HEK293 (cell line): ENCODE measurements at regions not wholly inside any gene's neighbourhood (a gene's known extent, or its start where the extent isn't known, plus 50 kb on each side); places are given as distances from the start of the nearest gene placed in this dataset.

ENCODE experiments used
- MZF1 ChIP-seq: fragments of 450-650 bp; formaldehyde crosslinking; IDR thresholded peaks from 2 replicates; pipeline ENCODE4 v1.5.1; 2017; ENCODE audit warnings: missing biosample characterization, missing genetic modification characterization, borderline replicate concordance
- SCRT2 ChIP-seq: fragments of 450-650 bp; formaldehyde crosslinking; IDR thresholded peaks from 2 replicates; pipeline ENCODE4 v1.5.1; 2016; ENCODE audit warnings: missing biosample characterization, missing genetic modification characterization
- TCF7L2 ChIP-seq: IDR thresholded peaks from 2 replicates; pipeline ENCODE4 v1.6.1; 2011; ENCODE audit warnings: low read depth, mild to moderate bottlenecking, inconsistent platforms, low read length, moderate library complexity, borderline replicate concordance
- ZNF274 ChIP-seq, 2 experiments: fragments of 200-500 bp in 1 of 2; fragments of 450-650 bp in 1 of 2; sonication (Bioruptor generic) in 1 of 2; formaldehyde crosslinking in 1 of 2; IDR thresholded peaks; 2 replicates each; pipeline versions ENCODE4 v1.5.1 to v1.6.1; 2014 to 2016; ENCODE audit warnings: borderline replicate concordance in 1 of 2, inconsistent platforms in 1 of 2, low read length in 1 of 2, missing biosample characterization in 1 of 2, missing genetic modification characterization in 1 of 2
- ZNF302 ChIP-seq: fragments of 450-650 bp; formaldehyde crosslinking; IDR thresholded peaks from 2 replicates; pipeline ENCODE4 v1.5.1; 2016; ENCODE audit warnings: missing biosample characterization, missing genetic modification characterization, low read depth
- ZNF335 ChIP-seq: fragments of 450-650 bp; formaldehyde crosslinking; conservative IDR thresholded peaks from 2 replicates; pipeline ENCODE4 v1.5.1; 2016; ENCODE audit warnings: missing biosample characterization, missing genetic modification characterization
- ZNF530 ChIP-seq: fragments of 450-650 bp; formaldehyde crosslinking; IDR thresholded peaks from 2 replicates; pipeline ENCODE4 v1.5.1; 2016; ENCODE audit warnings: low read depth, missing biosample characterization, missing genetic modification characterization
- ZNF544 ChIP-seq: fragments of 450-650 bp; formaldehyde crosslinking; IDR thresholded peaks from 2 replicates; pipeline ENCODE4 v1.5.0; 2017; ENCODE audit warnings: missing biosample characterization, missing genetic modification characterization
- ZNF561 ChIP-seq: fragments of 450-650 bp; IDR thresholded peaks from 2 replicates; pipeline ENCODE4 v1.5.1; 2018; ENCODE audit warnings: missing biosample characterization, missing genetic modification characterization, borderline replicate concordance
- TF ChIP-seq, protein P1 (sequence below): fragments of 450-650 bp; formaldehyde crosslinking; IDR thresholded peaks from 2 replicates; pipeline ENCODE4 v1.5.1; 2016; ENCODE audit warnings: missing biosample characterization, missing genetic modification characterization
- TF ChIP-seq, protein P2 (sequence below): fragments of 450-650 bp; formaldehyde crosslinking; IDR thresholded peaks from 2 replicates; pipeline ENCODE4 v1.5.1; 2017; ENCODE audit warnings: missing biosample characterization, missing genetic modification characterization
- TF ChIP-seq, protein P3 (sequence below): fragments of 450-650 bp; formaldehyde crosslinking; IDR thresholded peaks from 2 replicates; pipeline ENCODE4 v1.5.1; 2016; ENCODE audit warnings: missing biosample characterization, missing genetic modification characterization

DNA sequence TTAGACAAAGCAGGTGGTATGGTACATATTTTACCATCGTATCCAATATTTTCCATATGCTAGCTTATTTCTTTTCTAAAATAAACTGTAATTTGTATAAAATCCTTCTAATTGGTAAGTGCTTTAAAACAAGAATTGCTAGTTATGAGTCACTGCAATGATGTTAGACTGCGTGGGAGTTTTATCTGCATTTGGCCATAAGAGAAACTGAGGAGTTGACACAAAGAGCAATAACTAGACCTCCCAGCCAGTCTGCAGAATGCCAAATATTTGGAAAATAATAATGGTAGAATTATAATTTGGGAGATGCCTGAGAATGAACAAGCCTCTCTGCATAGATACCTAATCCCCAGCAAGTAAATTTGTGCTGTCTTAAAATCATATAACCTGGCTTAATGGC lies 61.7 kb upstream of the PTPRR start:
- TF ChIP-seq, protein P1, sequence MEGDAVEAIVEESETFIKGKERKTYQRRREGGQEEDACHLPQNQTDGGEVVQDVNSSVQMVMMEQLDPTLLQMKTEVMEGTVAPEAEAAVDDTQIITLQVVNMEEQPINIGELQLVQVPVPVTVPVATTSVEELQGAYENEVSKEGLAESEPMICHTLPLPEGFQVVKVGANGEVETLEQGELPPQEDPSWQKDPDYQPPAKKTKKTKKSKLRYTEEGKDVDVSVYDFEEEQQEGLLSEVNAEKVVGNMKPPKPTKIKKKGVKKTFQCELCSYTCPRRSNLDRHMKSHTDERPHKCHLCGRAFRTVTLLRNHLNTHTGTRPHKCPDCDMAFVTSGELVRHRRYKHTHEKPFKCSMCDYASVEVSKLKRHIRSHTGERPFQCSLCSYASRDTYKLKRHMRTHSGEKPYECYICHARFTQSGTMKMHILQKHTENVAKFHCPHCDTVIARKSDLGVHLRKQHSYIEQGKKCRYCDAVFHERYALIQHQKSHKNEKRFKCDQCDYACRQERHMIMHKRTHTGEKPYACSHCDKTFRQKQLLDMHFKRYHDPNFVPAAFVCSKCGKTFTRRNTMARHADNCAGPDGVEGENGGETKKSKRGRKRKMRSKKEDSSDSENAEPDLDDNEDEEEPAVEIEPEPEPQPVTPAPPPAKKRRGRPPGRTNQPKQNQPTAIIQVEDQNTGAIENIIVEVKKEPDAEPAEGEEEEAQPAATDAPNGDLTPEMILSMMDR (tag by site-specific recombination) = no peak
- TF ChIP-seq, protein P2, sequence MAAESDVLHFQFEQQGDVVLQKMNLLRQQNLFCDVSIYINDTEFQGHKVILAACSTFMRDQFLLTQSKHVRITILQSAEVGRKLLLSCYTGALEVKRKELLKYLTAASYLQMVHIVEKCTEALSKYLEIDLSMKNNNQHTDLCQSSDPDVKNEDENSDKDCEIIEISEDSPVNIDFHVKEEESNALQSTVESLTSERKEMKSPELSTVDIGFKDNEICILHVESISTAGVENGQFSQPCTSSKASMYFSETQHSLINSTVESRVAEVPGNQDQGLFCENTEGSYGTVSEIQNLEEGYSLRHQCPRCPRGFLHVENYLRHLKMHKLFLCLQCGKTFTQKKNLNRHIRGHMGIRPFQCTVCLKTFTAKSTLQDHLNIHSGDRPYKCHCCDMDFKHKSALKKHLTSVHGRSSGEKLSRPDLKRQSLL (tag by site-specific recombination) = no peak
- no peak for TF ChIP-seq TCF7L2
- TF ChIP-seq ZNF302 (tag by site-specific recombination) = no peak
- no peak for TF ChIP-seq ZNF274 (IDR thresholded peaks at IDR 0.05; ENCODE audit: low read length)
- no peak for TF ChIP-seq ZNF274 (tag by site-specific recombination; IDR thresholded peaks at IDR 0.05; ENCODE audit: borderline replicate concordance)
- no peak for TF ChIP-seq SCRT2 (tag by site-specific recombination)
- no peak for TF ChIP-seq ZNF561
- TF ChIP-seq, protein P3, sequence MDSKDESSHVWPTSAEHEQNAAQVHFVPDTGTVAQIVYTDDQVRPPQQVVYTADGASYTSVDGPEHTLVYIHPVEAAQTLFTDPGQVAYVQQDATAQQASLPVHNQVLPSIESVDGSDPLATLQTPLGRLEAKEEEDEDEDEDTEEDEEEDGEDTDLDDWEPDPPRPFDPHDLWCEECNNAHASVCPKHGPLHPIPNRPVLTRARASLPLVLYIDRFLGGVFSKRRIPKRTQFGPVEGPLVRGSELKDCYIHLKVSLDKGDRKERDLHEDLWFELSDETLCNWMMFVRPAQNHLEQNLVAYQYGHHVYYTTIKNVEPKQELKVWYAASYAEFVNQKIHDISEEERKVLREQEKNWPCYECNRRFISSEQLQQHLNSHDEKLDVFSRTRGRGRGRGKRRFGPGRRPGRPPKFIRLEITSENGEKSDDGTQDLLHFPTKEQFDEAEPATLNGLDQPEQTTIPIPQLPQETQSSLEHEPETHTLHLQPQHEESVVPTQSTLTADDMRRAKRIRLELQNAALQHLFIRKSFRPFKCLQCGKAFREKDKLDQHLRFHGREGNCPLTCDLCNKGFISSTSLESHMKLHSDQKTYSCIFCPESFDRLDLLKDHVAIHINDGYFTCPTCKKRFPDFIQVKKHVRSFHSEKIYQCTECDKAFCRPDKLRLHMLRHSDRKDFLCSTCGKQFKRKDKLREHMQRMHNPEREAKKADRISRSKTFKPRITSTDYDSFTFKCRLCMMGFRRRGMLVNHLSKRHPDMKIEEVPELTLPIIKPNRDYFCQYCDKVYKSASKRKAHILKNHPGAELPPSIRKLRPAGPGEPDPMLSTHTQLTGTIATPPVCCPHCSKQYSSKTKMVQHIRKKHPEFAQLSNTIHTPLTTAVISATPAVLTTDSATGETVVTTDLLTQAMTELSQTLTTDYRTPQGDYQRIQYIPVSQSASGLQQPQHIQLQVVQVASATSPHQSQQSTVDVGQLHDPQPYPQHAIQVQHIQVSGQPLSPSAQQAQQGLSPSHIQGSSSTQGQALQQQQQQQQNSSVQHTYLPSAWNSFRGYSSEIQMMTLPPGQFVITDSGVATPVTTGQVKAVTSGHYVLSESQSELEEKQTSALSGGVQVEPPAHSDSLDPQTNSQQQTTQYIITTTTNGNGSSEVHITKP (tag by site-specific recombination) = no peak
- no peak for TF ChIP-seq ZNF544 (tag by site-specific recombination)
- TF ChIP-seq ZNF335 (tag by site-specific recombination) = no peak
- no peak for TF ChIP-seq MZF1 (tag by site-specific recombination)
- no peak for TF ChIP-seq ZNF530 (tag by site-specific recombination)
